Muscle of back (tissue), 3 donors: ENCODE measurements at regions not wholly inside any gene's neighbourhood (a gene's known extent, or its start where the extent isn't known, plus 50 kb on each side); places are given as distances from the start of the nearest gene placed in this dataset.
A peak's percentile ranks its signal among the peaks of the same experiment; 100 is the strongest.
"Not testable (repeated sequence)": the region's sequence is repeated elsewhere in the genome, so short reads cannot be mapped to it uniquely, and the experiment has no call there.

ENCODE experiments used
- DNase-seq, 3 donors: peaks; one replicate each; pipeline versions ENCODE4 v3.0.0 to v3.0.0-alpha.2; 2013

- no peak for DNase-seq
These were observed 71.6 kb downstream of the TFAP2A start for GRCh38 chr6:10343320-10343719.

GRCh38 chr6:10341605-10342004, 73.3 kb downstream of the TFAP2A start:
- DNase-seq, result peak in 1 of 3 donors; percentile 2

GRCh38 chr6:10338151-10338550, 76.7 kb downstream of the TFAP2A start:
- no peak for DNase-seq

- not testable (repeated sequence) for DNase-seq
These were observed 77.5 kb downstream of the TFAP2A start for GRCh38 chr6:10337376-10337775.

- no peak for DNase-seq
These were observed 82.8 kb downstream of the TFAP2A start for GRCh38 chr6:10332111-10332510.

GRCh38 chr6:10331334-10331968, 83.4 kb downstream of the TFAP2A start:
- DNase-seq, result no peak

GRCh38 chr6:10330515-10330914, 84.4 kb downstream of the TFAP2A start:
- no peak for DNase-seq

GRCh38 chr6:10323018-10323417, 91.9 kb downstream of the TFAP2A start:
- DNase-seq, result no peak

- DNase-seq, result no peak
These were observed 94.6 kb downstream of the TFAP2A start for GRCh38 chr6:10320291-10320690.

GRCh38 chr6:10316373-10316721, 98.5 kb downstream of the TFAP2A start:
- no peak for DNase-seq

GRCh38 chr6:10315658-10316372, 99.1 kb downstream of the TFAP2A start:
- DNase-seq, result no peak

GRCh38 chr6:10315034-10315433, 99.8 kb downstream of the TFAP2A start:
- no peak for DNase-seq

GRCh38 chr6:10314163-10314955, 100.5 kb downstream of the TFAP2A start:
- DNase-seq, result no peak

- DNase-seq, result no peak
These were observed 101.1 kb downstream of the TFAP2A start for GRCh38 chr6:10313799-10314162.

- DNase-seq, result no peak
These were observed 102.4 kb downstream of the TFAP2A start for GRCh38 chr6:10312445-10312844.

- not testable (repeated sequence) for DNase-seq
These were observed 103.1 kb downstream of the TFAP2A start for GRCh38 chr6:10311546-10312405.

- no peak for DNase-seq
These were observed 104.0 kb downstream of the TFAP2A start for GRCh38 chr6:10310826-10311225.

- peak in 1 of 3 donors; percentile 19 for DNase-seq
These were observed 104.6 kb downstream of the TFAP2A start for GRCh38 chr6:10310330-10310653.

GRCh38 chr6:10309457-10310329, 105.2 kb downstream of the TFAP2A start:
- DNase-seq, result no peak

GRCh38 chr6:10307476-10307875, 107.4 kb downstream of the TFAP2A start:
- no peak for DNase-seq

- DNase-seq, result no peak
These were observed 107.8 kb downstream of the TFAP2A start for GRCh38 chr6:10307028-10307427.
